GM21528 (cell line): ENCODE measurements at regions not wholly inside any gene's neighbourhood (a gene's known extent, or its start where the extent isn't known, plus 50 kb on each side); places are given as distances from the start of the nearest gene placed in this dataset.

Experiments used
- ATAC-seq: cut with Tn5 transposase; IDR thresholded peaks from one replicate; pipeline ENCODE4 v1.9.1; 2021; ENCODE audit warnings: mild to moderate bottlenecking, moderate library complexity; ENCODE audit not compliant: unreplicated experiment, low FRiP score

- no peak for ATAC-seq
These were observed 448.6 kb upstream of the PROK2 start for GRCh38 chr3:72233571-72233970.

- ATAC-seq = no peak
These were observed 447.8 kb upstream of the PROK2 start for GRCh38 chr3:72232777-72233176.

GRCh38 chr3:72232331-72232730 lies 447.4 kb upstream of the PROK2 start:
- ATAC-seq = no peak

GRCh38 chr3:72231439-72232196 lies 446.7 kb upstream of the PROK2 start:
- ATAC-seq = no peak

GRCh38 chr3:72230774-72231379 lies 445.9 kb upstream of the PROK2 start:
- ATAC-seq = no peak

GRCh38 chr3:72229952-72230351 lies 445.0 kb upstream of the PROK2 start:
- ATAC-seq = no peak

- ATAC-seq = no peak
These were observed 442.6 kb upstream of the PROK2 start for GRCh38 chr3:72227486-72228070.

- ATAC-seq = no peak
These were observed 440.0 kb upstream of the PROK2 start for GRCh38 chr3:72224804-72225509.

GRCh38 chr3:72223628-72224027 lies 438.7 kb upstream of the PROK2 start:
- no peak for ATAC-seq

- ATAC-seq = no peak
These were observed 438.2 kb upstream of the PROK2 start for GRCh38 chr3:72223116-72223515.

GRCh38 chr3:72222410-72222809 lies 437.5 kb upstream of the PROK2 start:
- ATAC-seq = no peak

- no peak for ATAC-seq
These were observed 436.0 kb upstream of the PROK2 start for GRCh38 chr3:72220946-72221345.

GRCh38 chr3:72219752-72220151 lies 434.8 kb upstream of the PROK2 start:
- ATAC-seq = no peak

GRCh38 chr3:72217570-72217969 lies 432.6 kb upstream of the PROK2 start:
- ATAC-seq = no peak

- ATAC-seq = no peak
These were observed 429.4 kb upstream of the PROK2 start for GRCh38 chr3:72214066-72214951.

- no peak for ATAC-seq
These were observed 428.5 kb upstream of the PROK2 start for GRCh38 chr3:72213296-72214065.

- ATAC-seq = no peak
These were observed 427.4 kb upstream of the PROK2 start for GRCh38 chr3:72212396-72212795.

GRCh38 chr3:72210261-72210660 lies 425.3 kb upstream of the PROK2 start:
- no peak for ATAC-seq

- ATAC-seq = no peak
These were observed 420.4 kb upstream of the PROK2 start for GRCh38 chr3:72205297-72205826.
